ENCODE measurements at regions not wholly inside any gene's neighbourhood (a gene's known extent, or its start where the extent isn't known, plus 50 kb on each side); places are given as distances from the start of the nearest gene placed in this dataset.

DNA sequence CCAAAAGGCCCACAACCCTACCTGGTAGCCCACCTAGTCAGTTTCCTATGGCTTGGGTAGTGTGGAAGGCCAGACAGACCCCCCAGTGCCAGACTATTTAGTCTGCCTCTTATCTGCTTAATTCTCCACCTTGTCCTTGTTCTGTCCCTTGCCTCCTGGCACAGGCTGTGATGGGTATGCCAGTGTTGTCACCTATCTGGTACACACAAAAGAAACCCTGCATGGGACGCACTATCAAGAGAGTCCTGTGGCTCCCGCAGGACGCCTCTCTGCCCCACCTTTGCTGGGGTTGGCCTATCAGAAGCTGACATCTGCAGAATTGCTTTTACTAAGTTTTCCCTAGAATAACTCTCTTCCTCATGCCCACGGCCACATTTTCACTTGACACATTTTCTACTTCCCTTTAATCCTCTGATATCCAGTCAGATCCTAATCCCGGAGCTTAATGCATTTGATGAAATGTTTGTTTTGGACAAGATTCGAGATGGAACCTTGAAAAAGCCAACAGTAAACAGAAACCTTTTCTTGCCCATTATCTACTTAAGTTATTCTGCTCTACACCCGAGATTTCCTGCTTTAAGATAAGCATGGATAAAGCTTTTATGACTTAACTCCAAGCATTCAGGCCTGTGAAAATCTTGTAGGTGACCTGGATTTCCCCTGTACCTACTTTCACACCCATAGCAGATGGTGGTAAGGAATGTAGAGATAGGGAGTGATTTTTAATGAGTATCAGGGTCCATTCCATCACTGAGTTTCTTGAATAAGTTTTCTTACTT lies 468.5 kb downstream of the ZNF608 start:
- H3K27me3 ChIP-seq (ENCODE audit: control insufficient read depth in 2 of 2, insufficient read depth in 2 of 2, low read length in 2 of 2) = no peaks in the 10 kb centered on the region
- no TSS peak for BruUV-seq (replicated peaks)

More for the DNA sequence above, 468.5 kb downstream of the ZNF608 start:
- no peak overlapping the region for H2AFZ ChIP-seq (ENCODE audit: low read depth, low read length)
- intact Hi-C loops (cut with micrococcal nuclease) = no loop called here
- ChIA-PET POLR2A (no interaction called here), CTCF (interaction anchor here (1.0 kb wide), 1 partner anchor 19 kb away, joined by 3 read pairs; no protein-coding TSS in a partner anchor)
- no peak overlapping the region for H3K9ac ChIP-seq (replicated peaks; ENCODE audit: extremely low read depth, insufficient read depth, low read length)
- H3K9me3 ChIP-seq (replicated peaks; ENCODE audit: control insufficient read depth, insufficient read depth, low read length) = no peaks in the 10 kb centered on the region
- H3K36me3 ChIP-seq (ENCODE audit: control insufficient read depth in 2 of 2, extremely low read depth in 1 of 2, insufficient read depth in 2 of 2, low read length in 2 of 2) = no peaks in the 10 kb centered on the region
- FAIRE-seq (no peak), DNase-seq (ENCODE audit: low read depth, low spot score) (peak; percentile 15)
- TF ChIP-seq, protein P1, sequence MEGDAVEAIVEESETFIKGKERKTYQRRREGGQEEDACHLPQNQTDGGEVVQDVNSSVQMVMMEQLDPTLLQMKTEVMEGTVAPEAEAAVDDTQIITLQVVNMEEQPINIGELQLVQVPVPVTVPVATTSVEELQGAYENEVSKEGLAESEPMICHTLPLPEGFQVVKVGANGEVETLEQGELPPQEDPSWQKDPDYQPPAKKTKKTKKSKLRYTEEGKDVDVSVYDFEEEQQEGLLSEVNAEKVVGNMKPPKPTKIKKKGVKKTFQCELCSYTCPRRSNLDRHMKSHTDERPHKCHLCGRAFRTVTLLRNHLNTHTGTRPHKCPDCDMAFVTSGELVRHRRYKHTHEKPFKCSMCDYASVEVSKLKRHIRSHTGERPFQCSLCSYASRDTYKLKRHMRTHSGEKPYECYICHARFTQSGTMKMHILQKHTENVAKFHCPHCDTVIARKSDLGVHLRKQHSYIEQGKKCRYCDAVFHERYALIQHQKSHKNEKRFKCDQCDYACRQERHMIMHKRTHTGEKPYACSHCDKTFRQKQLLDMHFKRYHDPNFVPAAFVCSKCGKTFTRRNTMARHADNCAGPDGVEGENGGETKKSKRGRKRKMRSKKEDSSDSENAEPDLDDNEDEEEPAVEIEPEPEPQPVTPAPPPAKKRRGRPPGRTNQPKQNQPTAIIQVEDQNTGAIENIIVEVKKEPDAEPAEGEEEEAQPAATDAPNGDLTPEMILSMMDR (IDR thresholded peaks at IDR 0.05; ENCODE audit: extremely low read depth in 1 of 2, insufficient read depth in 1 of 2, low read depth in 1 of 2, low read length in 2 of 2) = no peak
- TF ChIP-seq POLR2AphosphoS5 (IDR thresholded peaks at IDR 0.05; ENCODE audit: insufficient read depth, low read depth, low read length) = no peak
- no peak for TF ChIP-seq MYC (IDR thresholded peaks at IDR 0.05; ENCODE audit: low read depth, low read length)
- no peak for TF ChIP-seq FOS (IDR thresholded peaks at IDR 0.05; ENCODE audit: borderline replicate concordance, insufficient read depth, low read length)
- TF ChIP-seq, protein P2, sequence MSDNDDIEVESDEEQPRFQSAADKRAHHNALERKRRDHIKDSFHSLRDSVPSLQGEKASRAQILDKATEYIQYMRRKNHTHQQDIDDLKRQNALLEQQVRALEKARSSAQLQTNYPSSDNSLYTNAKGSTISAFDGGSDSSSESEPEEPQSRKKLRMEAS (IDR thresholded peaks at IDR 0.05; ENCODE audit: insufficient read depth, insufficient read length) = no peak
- TF ChIP-seq POLR2A (IDR thresholded peaks at IDR 0.05; ENCODE audit: low read depth, low read length) = no peak
- no peak for TF ChIP-seq JUN (IDR thresholded peaks at IDR 0.05; ENCODE audit: borderline replicate concordance, insufficient read depth, insufficient read length, low read depth)
- no peak for TF ChIP-seq EZH2 (IDR thresholded peaks at IDR 0.05; ENCODE audit: borderline replicate concordance, low read depth, low read length, severe bottlenecking)
- no peak for TF ChIP-seq GATA2 (IDR thresholded peaks at IDR 0.05; ENCODE audit: insufficient read depth, insufficient read length, low read depth, low read length)
- H3K9me1 ChIP-seq (replicated peaks; ENCODE audit: control insufficient read depth, extremely low read depth, insufficient read depth, low read length) = no peaks in the 10 kb centered on the region
- no peaks in the 10 kb centered on the region for H3K4me1 ChIP-seq (ENCODE audit: control insufficient read depth, extremely low read depth, insufficient read depth, low read length)
- dilution Hi-C loops (cut with MboI; ENCODE audit: extremely low pct_ligation_motif_present, low sequenced_read_pairs) = no loop called here
- H3K79me2 ChIP-seq (ENCODE audit: control insufficient read depth, insufficient read depth, low read length) = no peaks in the 10 kb centered on the region
- no peak overlapping the region for H3K4me2 ChIP-seq (ENCODE audit: insufficient read depth, low read length)
- H3K27ac ChIP-seq (ENCODE audit: insufficient read depth, low read depth, low read length) = no peak overlapping the region
- no peak overlapping the region for H3K4me3 ChIP-seq (replicated peaks in 1 of 3; ENCODE audit: insufficient read depth in 1 of 3, low read depth in 1 of 3, low read length in 3 of 3)
- no peaks in the 10 kb centered on the region for H4K20me1 ChIP-seq (replicated peaks; ENCODE audit: control insufficient read depth, extremely low read depth, insufficient read depth, low read length)

Data from endothelial cell of umbilical vein (primary cell).